Fibroblast of mammary gland (primary cell): ENCODE measurements at regions not wholly inside any gene's neighbourhood (a gene's known extent, or its start where the extent isn't known, plus 50 kb on each side); places are given as distances from the start of the nearest gene placed in this dataset.

Experiments
- DNase-seq: peaks from one replicate; pipeline ENCODE4 v3.0.0-alpha.2; 2010; ENCODE audit warnings: low read depth
- H3K4me3 ChIP-seq: 2 replicates; pipeline ENCODE4 v1.5.1; 2011; ENCODE audit warnings: low read depth, mild to moderate bottlenecking, low read length, moderate library complexity; ENCODE audit not compliant: control insufficient read depth
- CTCF ChIP-seq: conservative IDR thresholded peaks from 2 replicates; pipeline ENCODE4 v1.5.1; 2011; ENCODE audit warnings: low read depth, low read length, inconsistent platforms; ENCODE audit not compliant: control insufficient read depth, insufficient read depth

DNA sequence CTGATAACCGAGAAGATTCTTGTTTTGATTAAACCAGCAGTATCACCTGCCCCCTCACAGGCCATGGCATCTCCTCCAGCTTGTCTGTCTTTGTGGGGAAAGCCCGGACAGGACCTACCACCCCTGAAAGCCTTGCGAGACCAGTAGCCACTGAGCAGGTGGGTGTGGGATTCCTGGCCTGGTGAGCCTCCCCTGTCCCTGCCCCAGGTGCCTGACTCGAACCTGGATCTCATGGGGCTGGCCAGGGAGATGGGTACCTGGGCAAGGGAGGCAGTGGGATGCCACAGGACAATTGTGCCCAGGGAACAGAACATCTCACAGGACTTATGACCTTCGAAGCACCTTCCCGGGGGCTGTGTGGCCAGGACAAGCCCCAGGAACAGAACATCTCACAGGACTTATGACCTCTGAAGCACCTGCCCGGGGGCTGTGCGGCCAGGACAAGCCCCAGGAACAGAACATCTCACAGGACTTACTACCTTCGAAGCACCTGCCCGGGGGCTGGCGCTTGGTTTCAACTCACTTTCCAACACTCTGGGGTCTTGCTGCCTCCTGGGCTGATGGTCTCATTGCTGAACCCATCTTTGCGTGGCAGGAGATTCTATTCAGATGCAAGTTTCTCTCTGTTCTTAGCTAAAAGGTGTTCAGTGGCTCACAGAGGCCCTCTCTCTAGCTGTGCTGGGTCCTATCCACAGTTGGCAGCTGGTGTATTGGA is 854.5 kb downstream of the BRD1 start:
- DNase-seq: no peak
- no peak for TF ChIP-seq CTCF
- no peak overlapping the region for H3K4me3 ChIP-seq

GRCh38 chr22:48968201-48968959 is 859.3 kb downstream of the BRD1 start:
- DNase-seq: no peak
- TF ChIP-seq CTCF: no peak
- H3K4me3 ChIP-seq: no peak overlapping the region

DNA sequence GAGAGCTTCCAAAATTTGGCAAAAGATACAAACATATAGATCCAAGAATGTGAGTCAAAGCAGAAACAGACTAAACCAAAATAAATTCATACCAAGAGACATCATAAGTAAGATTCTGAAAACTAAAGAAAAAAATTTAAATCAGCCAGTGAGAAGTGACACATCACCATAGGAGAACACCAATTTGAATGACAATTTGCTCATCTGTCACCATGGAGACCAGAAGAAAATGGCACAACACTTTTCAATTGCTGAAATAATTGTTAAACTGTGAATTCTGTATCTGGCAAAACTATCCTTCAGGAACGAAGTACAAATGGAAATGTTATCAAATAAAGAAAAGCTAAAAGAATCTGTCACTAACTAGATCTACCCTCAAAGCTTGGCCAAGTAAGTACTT is 864.3 kb downstream of the BRD1 start:
- no peak for TF ChIP-seq CTCF
- no peak for DNase-seq
- H3K4me3 ChIP-seq: no peak overlapping the region

DNA sequence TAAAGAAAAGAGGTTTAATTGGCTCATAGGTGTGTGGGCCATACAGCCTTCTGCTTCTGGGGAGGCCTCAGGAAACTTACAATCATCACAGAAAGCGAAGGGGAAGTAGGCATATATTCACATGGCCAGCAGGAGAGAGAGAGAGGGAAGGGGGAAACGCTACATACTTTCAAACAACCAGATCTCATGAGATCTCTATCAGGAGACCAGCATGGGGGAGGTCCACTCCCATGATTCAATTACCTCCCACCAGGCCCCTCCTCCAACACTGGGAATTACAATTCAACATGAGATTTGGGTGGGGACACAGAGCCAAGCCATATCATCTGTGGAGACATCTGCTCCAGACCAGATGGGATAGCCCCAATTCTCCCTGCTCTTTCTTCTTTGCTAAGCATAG is 866.0 kb downstream of the BRD1 start:
- TF ChIP-seq CTCF: no peak
- DNase-seq: no peak
- no peak overlapping the region for H3K4me3 ChIP-seq

GRCh38 chr22:48960980-48961660 is 866.6 kb downstream of the BRD1 start:
- DNase-seq: no peak
- no peak overlapping the region for H3K4me3 ChIP-seq
- TF ChIP-seq CTCF: no peak

- DNase-seq: no peak
- no peak overlapping the region for H3K4me3 ChIP-seq
- TF ChIP-seq CTCF: no peak
Measured at GRCh38 chr22:48960576-48960975, 867.1 kb downstream of the BRD1 start.
